ENCODE measurements at regions not wholly inside any gene's neighbourhood (a gene's known extent, or its start where the extent isn't known, plus 50 kb on each side); places are given as distances from the start of the nearest gene placed in this dataset.

DNA sequence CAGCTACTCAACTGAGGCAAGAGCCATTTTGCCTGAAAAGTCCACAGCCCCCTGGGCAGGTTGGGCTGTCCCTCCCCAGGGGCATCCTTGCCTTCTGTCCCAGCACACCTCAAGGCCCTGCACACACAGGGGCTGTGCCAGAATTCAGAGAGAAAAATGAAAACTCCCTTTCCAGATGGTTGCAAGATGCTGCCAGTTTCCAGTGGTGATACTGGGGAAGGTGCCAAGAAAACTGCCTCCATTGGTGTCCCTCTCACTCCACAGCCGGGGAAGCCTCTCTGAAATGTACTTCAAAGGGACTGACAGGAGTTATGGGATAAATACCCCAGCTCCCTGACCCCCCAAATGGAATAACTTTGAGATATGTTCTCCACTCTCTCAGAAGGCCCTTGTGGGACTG is 154.2 kb upstream of the MAFB start:
- ChIA-PET CTCF (ENCODE audit: low intra/inter-chr PET ratio) (no interaction called here), POLR2A (no interaction called here)
- FAIRE-seq (no peak), ATAC-seq (no peak), DNase-seq (ENCODE audit: extremely low read depth in 1 of 4, low spot score in 3 of 4) (no peak)
- Histone ChIP-seq H3K9ac (ENCODE audit: insufficient read depth in 1 of 2, low read depth in 2 of 2, low read length in 2 of 2) (no peak overlapping the region), H3K27me3 (ENCODE audit: control insufficient read depth in 2 of 2, insufficient read depth in 2 of 2, low read length in 2 of 2) (peaks cover 0 to 3% of the 10 kb centered on the region in 2 experiments; a peak in 1 of 5 replicates), H4K20me1 (replicated peaks; ENCODE audit: control insufficient read depth, insufficient read depth, low read length) (no peaks in the 10 kb centered on the region), H3K79me2 (ENCODE audit: control insufficient read depth, insufficient read depth, low read length) (no peaks in the 10 kb centered on the region), H2AFZ (ENCODE audit: low read depth, low read length) (no peak overlapping the region), H3K27ac (ENCODE audit: extremely low read depth, low read depth, low read length) (no peak overlapping the region), H3K4me3 (no peak overlapping the region), H3K4me1 (replicated peaks in 1 of 2; ENCODE audit: control insufficient read depth in 2 of 2, insufficient read depth in 2 of 2, low read length in 2 of 2) (no peaks in the 10 kb centered on the region), H3K4me2 (ENCODE audit: insufficient read depth, low read length) (no peak overlapping the region), H3K9me3 (replicated peaks; ENCODE audit: control insufficient read depth, insufficient read depth, low read depth, low read length) (no peaks in the 10 kb centered on the region), H3K36me3 (ENCODE audit: control insufficient read depth, insufficient read depth, low read length) (no peaks in the 10 kb centered on the region), H3K9me1 (ENCODE audit: control insufficient read depth, insufficient read depth, low read length) (no peaks in the 10 kb centered on the region)
- 0% methylated on average over 1 of the region's 1 CpG for WGBS (ENCODE audit: insufficient coverage, low coverage, missing lambda C conversion rate)
- in situ Hi-C loops (cut with MboI) = no loop called here
- no TSS peak for BruUV-seq (replicated peaks)
- intact Hi-C loops (cut with micrococcal nuclease) = no loop called here
- TF ChIP-seq CBX2 (IDR thresholded peaks at IDR 0.05; ENCODE audit: insufficient read depth, low read length, poor library complexity, severe bottlenecking) = no peak
- TF ChIP-seq TCFL5 (CRISPR knock-in tag; conservative IDR thresholded peaks at IDR 0.05) = no peak

DNA sequence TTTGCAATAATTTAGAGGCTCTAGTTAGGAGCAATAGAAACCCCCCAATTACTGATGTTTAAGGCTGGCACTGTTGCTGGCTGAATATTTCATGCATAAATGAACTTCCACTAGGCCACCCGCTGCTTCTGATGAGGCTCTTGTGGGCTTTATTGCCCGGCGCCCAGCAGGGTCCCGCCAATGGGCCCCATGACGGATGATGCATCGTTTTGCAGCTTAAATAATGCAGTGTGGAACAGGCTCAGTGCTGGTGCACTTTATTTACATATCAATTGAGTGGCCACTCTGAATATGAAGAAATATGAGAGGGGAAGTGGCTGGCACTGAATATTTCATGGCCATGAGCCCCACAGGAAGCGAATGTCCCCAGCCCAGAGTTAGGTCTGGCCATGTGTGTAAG is 155.3 kb upstream of the MAFB start:
- Histone ChIP-seq H3K36me3 (ENCODE audit: control insufficient read depth, insufficient read depth, low read length) (no peaks in the 10 kb centered on the region), H2AFZ (ENCODE audit: low read depth, low read length) (no peak overlapping the region), H3K79me2 (ENCODE audit: control insufficient read depth, insufficient read depth, low read length) (no peaks in the 10 kb centered on the region), H3K27me3 (ENCODE audit: control insufficient read depth in 2 of 2, insufficient read depth in 2 of 2, low read length in 2 of 2) (peaks cover 0 to 3% of the 10 kb centered on the region in 2 experiments; a peak in 1 of 5 replicates), H3K4me1 (replicated peaks in 1 of 2; ENCODE audit: control insufficient read depth in 2 of 2, insufficient read depth in 2 of 2, low read length in 2 of 2) (no peaks in the 10 kb centered on the region), H3K4me3 (no peak overlapping the region), H3K9me3 (replicated peaks; ENCODE audit: control insufficient read depth, insufficient read depth, low read depth, low read length) (no peaks in the 10 kb centered on the region), H3K9me1 (ENCODE audit: control insufficient read depth, insufficient read depth, low read length) (no peaks in the 10 kb centered on the region), H3K4me2 (ENCODE audit: insufficient read depth, low read length) (no peak overlapping the region), H4K20me1 (replicated peaks; ENCODE audit: control insufficient read depth, insufficient read depth, low read length) (no peaks in the 10 kb centered on the region), H3K27ac (ENCODE audit: extremely low read depth, low read depth, low read length) (no peak overlapping the region), H3K9ac (ENCODE audit: insufficient read depth in 1 of 2, low read depth in 2 of 2, low read length in 2 of 2) (no peak overlapping the region)
- BruUV-seq (replicated peaks) = no TSS peak
- ATAC-seq = no peak
- intact Hi-C loops (cut with micrococcal nuclease) = no loop called here
- FAIRE-seq = no peak
- in situ Hi-C loops (cut with MboI) = no loop called here
- WGBS (ENCODE audit: insufficient coverage, low coverage, missing lambda C conversion rate) = 0% methylated on average over 7 of the region's 7 CpGs
- CTCF ChIA-PET (ENCODE audit: low intra/inter-chr PET ratio) = no interaction called here
- TF ChIP-seq ZNF644 (tag; IDR thresholded peaks at IDR 0.05; ENCODE audit: low read depth) = no peak
- no peak for TF ChIP-seq BRCA1 (IDR thresholded peaks at IDR 0.05)
- no peak for TF ChIP-seq BRCA1 (CRISPR knock-in tag; IDR thresholded peaks at IDR 0.05)
- POLR2A ChIA-PET = no interaction called here
- no peak for DNase-seq (ENCODE audit: extremely low read depth in 1 of 4, low spot score in 3 of 4)

All from K562 (cell line).